Astrocyte of the spinal cord (primary cell): ENCODE measurements at regions not wholly inside any gene's neighbourhood (a gene's known extent, or its start where the extent isn't known, plus 50 kb on each side); places are given as distances from the start of the nearest gene placed in this dataset.

ENCODE experiments used
- DNase-seq: peaks from one replicate; pipeline ENCODE4 v3.0.0; 2011; ENCODE audit warnings: low read depth, low spot score
- H3K4me3 ChIP-seq: 2 replicates; pipeline ENCODE4 v1.5.1; 2011; ENCODE audit warnings: low read depth, mild to moderate bottlenecking, low read length, moderate library complexity
- CTCF ChIP-seq: IDR thresholded peaks from 2 replicates; pipeline ENCODE4 v1.5.1; 2012; ENCODE audit warnings: low read depth, mild to moderate bottlenecking, low read length, inconsistent platforms
- in situ Hi-C: cut with HindIII; loops from 2 replicates; pipeline ENCODE4 v1.10.0; 2017; ENCODE audit warnings: low sequenced_read_pairs

GRCh38 chr7:69342154-69342884 is 256.0 kb upstream of the AUTS2 start:
- H3K4me3 ChIP-seq, result no peak overlapping the region
- in situ Hi-C loops, result no loop called here
- no peak for TF ChIP-seq CTCF
- DNase-seq, result no peak

GRCh38 chr7:69349291-69349690 is 249.0 kb upstream of the AUTS2 start:
- DNase-seq, result no peak
- TF ChIP-seq CTCF, result no peak
- in situ Hi-C loops, result no loop called here
- H3K4me3 ChIP-seq, result no peak overlapping the region

- no peak for TF ChIP-seq CTCF
- H3K4me3 ChIP-seq, result no peak overlapping the region
- DNase-seq, result no peak
- in situ Hi-C loops, result no loop called here
Measured at GRCh38 chr7:69358163-69358821, 240.0 kb upstream of the AUTS2 start.

GRCh38 chr7:69359003-69359700 is 239.1 kb upstream of the AUTS2 start:
- DNase-seq, result no peak
- TF ChIP-seq CTCF, result no peak
- no peak overlapping the region for H3K4me3 ChIP-seq
- in situ Hi-C loops, result no loop called here

- H3K4me3 ChIP-seq, result no peak overlapping the region
- in situ Hi-C loops, result no loop called here
- DNase-seq, result no peak
- TF ChIP-seq CTCF, result no peak
Measured at GRCh38 chr7:69360913-69361312, 237.4 kb upstream of the AUTS2 start.

- no peak for DNase-seq
- no peak overlapping the region for H3K4me3 ChIP-seq
- in situ Hi-C loops, result no loop called here
- no peak for TF ChIP-seq CTCF
Measured at GRCh38 chr7:69363136-69363535, 235.1 kb upstream of the AUTS2 start.
